K562 (cell line): ENCODE measurements at regions not wholly inside any gene's neighbourhood (a gene's known extent, or its start where the extent isn't known, plus 50 kb on each side); places are given as distances from the start of the nearest gene placed in this dataset.

ENCODE experiments used
- CBFA2T3 ChIP-seq: fragments of 450-650 bp; IDR thresholded peaks from 2 replicates; pipeline ENCODE4 v1.6.1; 2017
- CEBPG ChIP-seq, 3 experiments: fragments of 200-800 bp in 1 of 3; sonication (Bioruptor generic) in 1 of 3; sonication (generic) in 1 of 3; formaldehyde crosslinking in 1 of 3; IDR thresholded peaks in 2 of 3; conservative IDR thresholded peaks in 1 of 3; 2 replicates each; pipeline versions ENCODE4 v1.6.1 to v1.8.0; 2016 to 2022; ENCODE audit warnings: missing compliant biosample characterization in 2 of 3, missing genetic modification characterization in 2 of 3, mild to moderate bottlenecking in 1 of 3, missing genetic modification reagents in 1 of 3
- EP300 ChIP-seq: IDR thresholded peaks from 2 replicates; pipeline ENCODE4 v1.6.1; 2012; ENCODE audit warnings: low read length, improper control_type of control experiment
- FOXJ2 ChIP-seq: fragments of 200-800 bp; sonication (Bioruptor generic); IDR thresholded peaks from 2 replicates; pipeline ENCODE4 v1.6.1; 2016; ENCODE audit warnings: missing genetic modification characterization, missing compliant biosample characterization
- HEY1 ChIP-seq: fragments of 250-450 bp; sonication (Bioruptor Pico); IDR thresholded peaks from 2 replicates; pipeline ENCODE4 v1.5.0; 2020; ENCODE audit warnings: mild to moderate bottlenecking, moderate library complexity, borderline replicate concordance
- MAFG ChIP-seq: fragments of 450-650 bp; conservative IDR thresholded peaks from 2 replicates; pipeline ENCODE4 v1.6.1; 2016; ENCODE audit warnings: missing genetic modification characterization, missing compliant biosample characterization
- MBD2 ChIP-seq: sonication (generic); IDR thresholded peaks from 2 replicates; pipeline ENCODE4 v1.6.1; 2016; ENCODE audit warnings: low read depth, borderline replicate concordance
- POLR2AphosphoS5 ChIP-seq: IDR thresholded peaks from 2 replicates; pipeline ENCODE4 v1.6.1; 2011; ENCODE audit warnings: mild to moderate bottlenecking, low read depth, low read length, moderate library complexity; ENCODE audit not compliant: control insufficient read depth, insufficient read depth
- POLR2G ChIP-seq: fragments of 200-400 bp; formaldehyde crosslinking; IDR thresholded peaks from 2 replicates; pipeline ENCODE4 v1.6.1; 2017; ENCODE audit warnings: low read depth, mild to moderate bottlenecking, antibody characterized with exemption, low read length, moderate library complexity
- RNF2 ChIP-seq: sonication (generic); IDR thresholded peaks from 2 replicates; pipeline ENCODE4 v1.6.1; 2016
- ZEB2 ChIP-seq: fragments of 450-650 bp; IDR thresholded peaks from 2 replicates; pipeline ENCODE4 v1.6.1; 2016
- ZNF134 ChIP-seq: fragments of 250-450 bp; sonication (Bioruptor Pico); conservative IDR thresholded peaks from 2 replicates; pipeline ENCODE4 v1.4.0; 2020
- ZNF584 ChIP-seq: fragments of 200-800 bp; sonication (Bioruptor generic); IDR thresholded peaks from 2 replicates; pipeline ENCODE4 v1.6.1; 2016; ENCODE audit warnings: low read depth, mild to moderate bottlenecking, missing genetic modification characterization, missing compliant biosample characterization
- TF ChIP-seq, protein P1 (sequence below), 2 experiments: fragments of 450-650 bp; IDR thresholded peaks; 2 replicates each; pipeline ENCODE4 v1.6.1; 2016; ENCODE audit warnings: mild to moderate bottlenecking in 2 of 2, borderline replicate concordance in 1 of 2, low read depth in 1 of 2, moderate library complexity in 1 of 2
- TF ChIP-seq, protein P2 (sequence below): fragments of 250-450 bp; sonication (Bioruptor Pico); IDR thresholded peaks from 2 replicates; pipeline ENCODE4 v1.4.0; 2020
- TF ChIP-seq, protein P3 (sequence below): fragments of 250-450 bp; sonication (Bioruptor Pico); IDR thresholded peaks from 2 replicates; pipeline ENCODE4 v1.8.0; 2022; ENCODE audit warnings: moderate library complexity, mild to moderate bottlenecking, inconsistent platforms

DNA sequence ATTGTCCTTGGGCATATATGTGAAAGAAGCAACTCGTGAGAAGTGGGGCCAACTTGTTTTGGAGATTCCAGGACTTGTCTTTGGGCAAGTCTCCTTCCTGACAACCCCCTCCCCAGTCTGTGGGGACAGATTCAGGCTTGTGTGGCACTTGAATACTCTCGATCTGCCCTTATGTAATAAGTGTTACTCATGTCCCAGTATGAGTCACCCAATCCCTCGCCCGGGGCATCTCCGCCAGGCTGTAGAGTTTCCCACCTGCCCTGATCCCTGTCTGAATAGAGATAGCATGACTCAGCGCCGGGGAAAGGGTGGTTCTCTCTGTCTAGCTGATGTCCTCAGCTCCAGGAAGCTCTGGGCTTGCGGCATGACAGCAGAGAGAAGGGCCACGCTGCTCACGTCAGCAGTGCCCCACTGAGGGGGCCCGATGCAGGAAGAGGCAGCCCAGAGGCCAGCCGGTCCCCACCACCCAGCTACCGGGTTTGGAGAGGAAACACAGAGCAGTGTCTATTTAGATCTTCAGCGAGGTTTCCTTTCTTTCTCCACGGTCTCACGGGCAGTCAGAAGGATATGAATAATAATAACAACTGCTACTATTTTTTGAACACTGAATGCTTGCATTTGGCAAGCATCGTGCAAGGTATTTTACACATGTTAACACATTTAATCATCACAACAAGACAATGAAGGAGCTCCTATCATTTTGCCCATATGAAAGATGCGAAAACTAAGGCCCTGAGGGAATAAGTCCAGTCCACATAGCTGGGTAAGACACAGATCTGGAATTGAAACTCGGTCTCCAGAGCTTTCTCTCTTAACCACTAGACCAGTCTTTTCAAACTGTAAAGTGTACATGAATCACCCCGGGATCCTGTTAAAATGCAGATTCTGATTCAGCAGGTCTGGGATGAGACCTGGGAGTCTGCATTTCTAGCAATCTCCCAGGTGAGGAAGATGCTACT is 426.7 kb upstream of the MAF start (continued):
- TF ChIP-seq, protein P1, sequence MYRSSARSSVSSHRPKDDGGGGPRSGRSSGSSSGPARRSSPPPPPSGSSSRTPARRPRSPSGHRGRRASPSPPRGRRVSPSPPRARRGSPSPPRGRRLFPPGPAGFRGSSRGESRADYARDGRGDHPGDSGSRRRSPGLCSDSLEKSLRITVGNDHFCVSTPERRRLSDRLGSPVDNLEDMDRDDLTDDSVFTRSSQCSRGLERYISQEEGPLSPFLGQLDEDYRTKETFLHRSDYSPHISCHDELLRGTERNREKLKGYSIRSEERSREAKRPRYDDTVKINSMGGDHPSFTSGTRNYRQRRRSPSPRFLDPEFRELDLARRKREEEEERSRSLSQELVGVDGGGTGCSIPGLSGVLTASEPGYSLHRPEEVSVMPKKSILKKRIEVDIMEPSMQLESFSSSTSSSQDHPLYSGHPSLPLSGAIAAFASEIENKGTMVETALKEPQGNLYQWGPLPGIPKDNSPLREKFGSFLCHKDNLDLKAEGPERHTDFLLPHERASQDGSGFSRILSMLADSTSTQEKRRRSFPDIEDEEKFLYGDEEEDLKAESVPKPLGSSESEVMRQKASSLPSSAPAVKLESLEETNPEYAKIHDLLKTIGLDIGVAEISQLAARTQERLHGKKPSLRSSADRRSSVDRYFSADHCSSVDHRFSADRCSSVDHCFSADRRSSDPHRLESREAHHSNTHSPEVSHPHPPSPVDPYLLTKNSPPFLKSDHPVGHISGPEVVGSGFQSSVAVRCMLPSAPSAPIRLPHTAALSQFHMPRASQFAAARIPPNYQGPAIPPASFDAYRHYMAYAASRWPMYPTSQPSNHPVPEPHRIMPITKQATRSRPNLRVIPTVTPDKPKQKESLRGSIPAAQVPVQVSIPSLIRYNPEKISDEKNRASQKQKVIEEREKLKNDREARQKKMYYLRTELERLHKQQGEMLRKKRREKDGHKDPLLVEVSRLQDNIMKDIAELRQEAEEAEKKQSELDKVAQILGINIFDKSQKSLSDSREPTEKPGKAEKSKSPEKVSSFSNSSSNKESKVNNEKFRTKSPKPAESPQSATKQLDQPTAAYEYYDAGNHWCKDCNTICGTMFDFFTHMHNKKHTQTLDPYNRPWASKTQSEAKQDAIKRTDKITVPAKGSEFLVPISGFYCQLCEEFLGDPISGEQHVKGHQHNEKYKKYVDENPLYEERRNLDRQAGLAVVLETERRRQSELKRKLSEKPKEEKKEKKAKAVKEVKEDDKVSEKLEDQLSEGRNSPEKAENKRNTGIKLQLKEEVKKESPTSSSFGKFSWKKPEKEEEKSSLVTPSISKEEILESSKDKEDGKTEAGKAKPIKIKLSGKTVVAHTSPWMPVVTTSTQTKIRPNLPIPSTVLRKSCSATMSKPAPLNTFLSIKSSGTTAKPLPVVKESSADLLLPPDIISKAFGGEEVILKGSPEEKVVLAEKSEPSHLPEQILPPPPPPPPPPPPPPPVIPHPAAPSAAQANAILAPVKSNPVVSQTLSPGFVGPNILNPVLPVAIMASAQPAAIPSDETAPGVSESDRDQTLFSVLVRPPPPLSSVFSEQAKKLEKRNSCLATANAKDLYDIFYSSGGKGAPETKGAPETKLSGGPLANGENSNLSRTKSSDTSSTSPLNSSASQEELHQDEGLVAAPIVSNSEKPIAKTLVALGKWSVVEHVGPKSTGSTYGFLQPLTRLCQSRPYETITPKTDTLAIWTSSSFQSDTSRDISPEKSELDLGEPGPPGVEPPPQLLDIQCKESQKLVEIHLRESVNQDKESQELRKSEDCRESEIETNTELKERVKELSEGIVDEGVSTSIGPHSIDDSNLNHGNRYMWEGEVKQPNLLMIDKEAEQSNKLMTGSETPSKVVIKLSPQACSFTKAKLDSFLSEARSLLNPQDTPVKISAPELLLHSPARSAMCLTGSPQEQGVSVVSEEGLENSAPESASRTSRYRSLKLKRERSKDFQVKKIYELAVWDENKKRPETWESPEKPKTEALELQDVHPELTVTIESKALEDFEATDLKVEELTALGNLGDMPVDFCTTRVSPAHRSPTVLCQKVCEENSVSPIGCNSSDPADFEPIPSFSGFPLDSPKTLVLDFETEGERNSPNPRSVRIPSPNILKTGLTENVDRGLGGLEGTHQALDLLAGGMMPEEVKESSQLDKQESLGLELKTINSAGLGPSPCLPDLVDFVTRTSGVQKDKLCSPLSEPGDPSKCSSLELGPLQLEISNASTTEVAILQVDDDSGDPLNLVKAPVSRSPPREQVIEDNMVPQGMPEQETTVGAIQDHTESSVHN (IDR thresholded peaks at IDR 0.05; ENCODE audit: borderline replicate concordance in 1 of 2, low read depth in 1 of 2) = peak in 1 of 2 experiments; percentile 77; a peak in 1 of 4 replicates
- TF ChIP-seq ZNF584 (CRISPR knock-in tag) = peak; percentile 87; the same call in 1 of the 2 replicates
- peak; percentile 65 for TF ChIP-seq POLR2G
- 0 out of 2 replicates have a peak, but pooled peaks have one; percentile 21 for TF ChIP-seq ZNF134
- TF ChIP-seq MAFG (tag) = peak; percentile 89
- peak; percentile 93 for TF ChIP-seq ZEB2
- no peak for TF ChIP-seq FOXJ2 (tag)
- TF ChIP-seq RNF2 = peak; percentile 14; the same call in 1 of the 2 replicates
- TF ChIP-seq, protein P2, sequence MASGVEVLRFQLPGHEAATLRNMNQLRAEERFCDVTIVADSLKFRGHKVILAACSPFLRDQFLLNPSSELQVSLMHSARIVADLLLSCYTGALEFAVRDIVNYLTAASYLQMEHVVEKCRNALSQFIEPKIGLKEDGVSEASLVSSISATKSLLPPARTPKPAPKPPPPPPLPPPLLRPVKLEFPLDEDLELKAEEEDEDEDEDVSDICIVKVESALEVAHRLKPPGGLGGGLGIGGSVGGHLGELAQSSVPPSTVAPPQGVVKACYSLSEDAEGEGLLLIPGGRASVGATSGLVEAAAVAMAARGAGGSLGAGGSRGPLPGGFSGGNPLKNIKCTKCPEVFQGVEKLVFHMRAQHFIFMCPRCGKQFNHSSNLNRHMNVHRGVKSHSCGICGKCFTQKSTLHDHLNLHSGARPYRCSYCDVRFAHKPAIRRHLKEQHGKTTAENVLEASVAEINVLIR (CRISPR knock-in tag) = peak; percentile 56; the same call in 1 of the 2 replicates
- TF ChIP-seq CBFA2T3 = peak; percentile 73
- TF ChIP-seq, protein P3, sequence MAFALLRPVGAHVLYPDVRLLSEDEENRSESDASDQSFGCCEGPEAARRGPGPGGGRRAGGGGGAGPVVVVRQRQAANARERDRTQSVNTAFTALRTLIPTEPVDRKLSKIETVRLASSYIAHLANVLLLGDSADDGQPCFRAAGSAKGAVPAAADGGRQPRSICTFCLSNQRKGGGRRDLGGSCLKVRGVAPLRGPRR (CRISPR knock-in tag) = no peak; the same call in 1 of the 2 replicates
- TF ChIP-seq EP300 = peak; percentile 73; the same call in 1 of the 2 replicates
- TF ChIP-seq HEY1 (CRISPR knock-in tag) = no peak
- peak; percentile 23; the same call in 1 of the 2 replicates for TF ChIP-seq POLR2AphosphoS5
- no peak for TF ChIP-seq CEBPG (CRISPR knock-in tag; IDR thresholded peaks at IDR 0.05)
- peak; percentile 7 to 61; a peak in 2 of 4 replicates for TF ChIP-seq CEBPG (tag; conservative IDR thresholded peaks at IDR 0.05 in 1 of 2, IDR thresholded peaks at IDR 0.05 in 1 of 2)
- TF ChIP-seq MBD2 = peak; percentile 47; the same call in 1 of the 2 replicates
